ENCODE measurements at regions not wholly inside any gene's neighbourhood (a gene's known extent, or its start where the extent isn't known, plus 50 kb on each side); places are given as distances from the start of the nearest gene placed in this dataset.

GRCh38 chr4:97103252-97103651, 1040.0 kb downstream of the STPG2 start:
- TF ChIP-seq ZFX (IDR thresholded peaks at IDR 0.05) (no peak), CTCF (conservative IDR thresholded peaks at IDR 0.05) (no peak)
- no peak overlapping the region for H3K27ac ChIP-seq

- TF ChIP-seq CTCF (conservative IDR thresholded peaks at IDR 0.05) (no peak), ZFX (IDR thresholded peaks at IDR 0.05) (no peak)
- H3K27ac ChIP-seq, result no peak overlapping the region
Measured at GRCh38 chr4:97104006-97104405, 1039.3 kb downstream of the STPG2 start.

- TF ChIP-seq CTCF (conservative IDR thresholded peaks at IDR 0.05) (no peak), ZFX (IDR thresholded peaks at IDR 0.05) (no peak)
- H3K27ac ChIP-seq, result no peak overlapping the region
Measured at GRCh38 chr4:97104666-97105065, 1038.6 kb downstream of the STPG2 start.

GRCh38 chr4:97105347-97106099, 1037.8 kb downstream of the STPG2 start:
- no peak overlapping the region for H3K27ac ChIP-seq
- TF ChIP-seq CTCF (conservative IDR thresholded peaks at IDR 0.05), result no peak
- TF ChIP-seq ZFX (IDR thresholded peaks at IDR 0.05), result no peak

- no peak overlapping the region for H3K27ac ChIP-seq
- no peak for TF ChIP-seq CTCF (conservative IDR thresholded peaks at IDR 0.05)
- no peak for TF ChIP-seq ZFX (IDR thresholded peaks at IDR 0.05)
Measured at GRCh38 chr4:97106161-97106560, 1037.1 kb downstream of the STPG2 start.

- TF ChIP-seq CTCF (conservative IDR thresholded peaks at IDR 0.05) (no peak), ZFX (IDR thresholded peaks at IDR 0.05) (no peak)
- H3K27ac ChIP-seq, result no peak overlapping the region
Measured at GRCh38 chr4:97110506-97110905, 1032.8 kb downstream of the STPG2 start.

- no peak for TF ChIP-seq CTCF (conservative IDR thresholded peaks at IDR 0.05)
- no peak for TF ChIP-seq ZFX (IDR thresholded peaks at IDR 0.05)
Measured at GRCh38 chr4:97116511-97116910, 1026.8 kb downstream of the STPG2 start.

More at GRCh38 chr4:97116511-97116910, 1026.8 kb downstream of the STPG2 start:
- H3K27ac ChIP-seq, result no peak overlapping the region
